GM13976 (cell line): ENCODE measurements at regions not wholly inside any gene's neighbourhood (a gene's known extent, or its start where the extent isn't known, plus 50 kb on each side); places are given as distances from the start of the nearest gene placed in this dataset.

ENCODE experiments used
- DNase-seq: peaks from one replicate; pipeline ENCODE4 v3.0.0; 2012; ENCODE audit warnings: low spot score
- CTCF ChIP-seq: IDR thresholded peaks from 2 replicates; pipeline ENCODE4 v1.5.1; 2012; ENCODE audit warnings: borderline replicate concordance, mild to moderate bottlenecking; ENCODE audit not compliant: insufficient read depth; ENCODE audit errors: extremely low read depth, missing control alignments, control extremely low read depth
- in situ Hi-C: fragments of 300-500 bp; cut with MboI; formaldehyde crosslinking; loops from one replicate; pipeline ENCODE4 v1.12.0; 2022; ENCODE audit warnings: low sequenced_read_pairs, mixed read lengths, inconsistent platforms; ENCODE audit not compliant: unreplicated experiment

GRCh38 chr7:68014031-68014736 lies 1017.6 kb downstream of the TYW1 start:
- DNase-seq, result no peak
- TF ChIP-seq CTCF, result no peak
- in situ Hi-C loops, result no loop called here

GRCh38 chr7:68015122-68015977 lies 1018.7 kb downstream of the TYW1 start:
- DNase-seq, result no peak
- in situ Hi-C loops, result no loop called here
- TF ChIP-seq CTCF, result no peak

GRCh38 chr7:68015978-68016532 lies 1019.4 kb downstream of the TYW1 start:
- TF ChIP-seq CTCF, result no peak
- DNase-seq, result no peak
- in situ Hi-C loops, result no loop called here

GRCh38 chr7:68020102-68020501 lies 1023.5 kb downstream of the TYW1 start:
- in situ Hi-C loops, result no loop called here
- DNase-seq, result no peak
- no peak for TF ChIP-seq CTCF

GRCh38 chr7:68025369-68025768 lies 1028.7 kb downstream of the TYW1 start:
- no peak for DNase-seq
- TF ChIP-seq CTCF, result no peak
- in situ Hi-C loops, result no loop called here

GRCh38 chr7:68030530-68030929 lies 1033.9 kb downstream of the TYW1 start:
- in situ Hi-C loops, result no loop called here
- DNase-seq, result no peak
- no peak for TF ChIP-seq CTCF
